OCI-LY3 (cell line): ENCODE measurements at regions not wholly inside any gene's neighbourhood (a gene's known extent, or its start where the extent isn't known, plus 50 kb on each side); places are given as distances from the start of the nearest gene placed in this dataset.

ENCODE experiments used
- H2AFZ ChIP-seq: fragments of 200-600, 300-600 bp; shearing (Covaris generic); 2 replicates; pipeline ENCODE4 v1.6.0; 2014; ENCODE audit warnings: antibody characterized with exemption, low read depth, low read length
- H3K27ac ChIP-seq: fragments of 200-600, 300-600 bp; sonication (generic); 2 replicates; pipeline ENCODE4 v1.5.1; 2014; ENCODE audit warnings: mild to moderate bottlenecking, low read length, moderate library complexity, mixed read lengths
- H3K27me3 ChIP-seq: fragments of 200-600, 300-600 bp; sonication (generic); 2 replicates; pipeline ENCODE4 v1.6.1; 2014; ENCODE audit warnings: low read depth, low read length, mixed read lengths
- H3K36me3 ChIP-seq: fragments of 200-600, 300-600 bp; sonication (generic); replicated peaks from 2 replicates; pipeline ENCODE3; 2014; ENCODE audit warnings: low read depth, low read length, mixed read lengths
- H3K4me1 ChIP-seq: fragments of 300-600, 200-600 bp; sonication (generic); 2 replicates; pipeline ENCODE4 v1.6.1; 2014; ENCODE audit warnings: low read length, mixed read lengths
- H3K4me2 ChIP-seq: fragments of 200-600, 300-600 bp; sonication (generic); 2 replicates; pipeline ENCODE4 v1.6.1; 2014; ENCODE audit warnings: low read length, mixed read lengths
- H3K4me3 ChIP-seq: fragments of 300-600, 200-600 bp; sonication (generic); 2 replicates; pipeline ENCODE4 v1.5.1; 2014; ENCODE audit warnings: antibody characterized with exemption, mild to moderate bottlenecking, low read length, moderate library complexity
- H3K79me2 ChIP-seq: fragments of 300-600, 200-600 bp; shearing (Covaris generic); 2 replicates; pipeline ENCODE4 v1.6.1; 2014; ENCODE audit warnings: mild to moderate bottlenecking, low read length, mixed read lengths
- H3K9ac ChIP-seq: fragments of 300-600, 200-600 bp; shearing (Covaris generic); 2 replicates; pipeline ENCODE4 v1.6.0; 2014; ENCODE audit warnings: mild to moderate bottlenecking, low read length, moderate library complexity
- H3K9me3 ChIP-seq: fragments of 200-600, 300-600 bp; shearing (Covaris generic); 2 replicates; pipeline ENCODE4 v1.6.1; 2014; ENCODE audit warnings: low read length, mixed read lengths; ENCODE audit not compliant: insufficient read depth
- H4K20me1 ChIP-seq: fragments of 200-600, 300-600 bp; sonication (generic); 2 replicates; pipeline ENCODE4 v1.6.1; 2016; ENCODE audit warnings: low read length, mixed read lengths; ENCODE audit not compliant: insufficient read depth
- CTCF ChIP-seq: fragments of 200-600, 300-600 bp; sonication (generic); IDR thresholded peaks from 2 replicates; pipeline ENCODE4 v1.5.1; 2014; ENCODE audit warnings: antibody characterized with exemption, low read length, low read depth
- EZH2phosphoT487 ChIP-seq: fragments of 200-600 bp; shearing (Covaris generic); IDR thresholded peaks from 2 replicates; pipeline ENCODE4 v1.6.1; 2018; ENCODE audit warnings: antibody characterized with exemption, mixed run types, low read depth

DNA sequence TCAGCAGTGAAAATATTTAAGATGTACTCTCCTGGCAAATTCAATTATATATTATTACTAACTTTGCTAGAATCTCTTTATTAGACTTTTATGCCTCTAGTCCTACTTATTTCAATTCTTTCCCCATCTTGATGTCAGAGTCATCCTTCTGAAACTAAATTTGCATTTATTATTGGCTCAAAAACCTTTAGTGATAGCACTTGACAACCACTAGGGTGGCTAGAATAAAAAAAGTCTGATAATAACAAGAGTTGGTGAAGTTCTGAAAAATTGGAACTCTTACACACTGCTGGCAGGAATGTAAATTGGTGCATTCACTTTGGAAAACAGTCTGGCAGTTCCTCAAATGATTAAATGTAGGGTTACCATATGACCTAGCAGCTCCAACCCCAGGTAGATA, 73.8 kb downstream of the LSMEM1 start:
- Histone ChIP-seq H3K27ac (no peak overlapping the region), H3K9me3 (no peaks in the 10 kb centered on the region), H2AFZ (no peak overlapping the region), H3K79me2 (no peaks in the 10 kb centered on the region), H3K27me3 (no peaks in the 10 kb centered on the region), H3K4me1 (0 out of 2 replicates have a peak, but pooled peaks cover 4% of the 10 kb centered on the region), H3K9ac (no peak overlapping the region), H3K4me2 (no peak overlapping the region), H4K20me1 (no peaks in the 10 kb centered on the region), H3K4me3 (no peak overlapping the region), H3K36me3 (no peaks in the 10 kb centered on the region)
- no peak for TF ChIP-seq CTCF
- TF ChIP-seq EZH2phosphoT487, result no peak

- Histone ChIP-seq H3K4me1 (0 out of 2 replicates have a peak, but pooled peaks cover 4% of the 10 kb centered on the region), H3K9ac (no peak overlapping the region), H3K4me2 (no peak overlapping the region), H3K79me2 (no peaks in the 10 kb centered on the region), H3K4me3 (no peak overlapping the region), H3K27ac (no peak overlapping the region), H4K20me1 (no peaks in the 10 kb centered on the region), H2AFZ (no peak overlapping the region), H3K36me3 (no peaks in the 10 kb centered on the region), H3K9me3 (no peaks in the 10 kb centered on the region), H3K27me3 (no peaks in the 10 kb centered on the region)
- TF ChIP-seq EZH2phosphoT487 (no peak), CTCF (no peak)
Measured at GRCh38 chr7:112556633-112557032, 75.8 kb downstream of the LSMEM1 start.

GRCh38 chr7:112566442-112567324, 85.9 kb downstream of the LSMEM1 start:
- Histone ChIP-seq H3K9me3 (no peaks in the 10 kb centered on the region), H2AFZ (no peak overlapping the region), H3K4me3 (no peak overlapping the region), H3K4me2 (no peak overlapping the region), H3K27ac (no peak overlapping the region), H3K9ac (no peak overlapping the region), H3K36me3 (no peaks in the 10 kb centered on the region), H3K4me1 (no peaks in the 10 kb centered on the region), H4K20me1 (no peaks in the 10 kb centered on the region), H3K79me2 (no peaks in the 10 kb centered on the region), H3K27me3 (no peaks in the 10 kb centered on the region)
- no peak for TF ChIP-seq CTCF

- Histone ChIP-seq H3K4me3 (no peak overlapping the region), H3K4me1 (no peaks in the 10 kb centered on the region), H3K27ac (no peak overlapping the region), H3K79me2 (no peaks in the 10 kb centered on the region), H3K9me3 (no peaks in the 10 kb centered on the region), H3K4me2 (no peak overlapping the region), H3K27me3 (no peaks in the 10 kb centered on the region), H4K20me1 (no peaks in the 10 kb centered on the region), H3K36me3 (no peaks in the 10 kb centered on the region), H3K9ac (no peak overlapping the region), H2AFZ (no peak overlapping the region)
- TF ChIP-seq EZH2phosphoT487, result no peak
- TF ChIP-seq CTCF, result no peak
Measured at GRCh38 chr7:112567388-112567787, 86.6 kb downstream of the LSMEM1 start.
